GM18502 (cell line): ENCODE measurements at regions not wholly inside any gene's neighbourhood (a gene's known extent, or its start where the extent isn't known, plus 50 kb on each side); places are given as distances from the start of the nearest gene placed in this dataset.

Experiments
- ATAC-seq: cut with Tn5 transposase; IDR thresholded peaks from one replicate; pipeline ENCODE4 v1.9.1; 2021; ENCODE audit warnings: mild to moderate bottlenecking; ENCODE audit not compliant: unreplicated experiment, poor library complexity

DNA sequence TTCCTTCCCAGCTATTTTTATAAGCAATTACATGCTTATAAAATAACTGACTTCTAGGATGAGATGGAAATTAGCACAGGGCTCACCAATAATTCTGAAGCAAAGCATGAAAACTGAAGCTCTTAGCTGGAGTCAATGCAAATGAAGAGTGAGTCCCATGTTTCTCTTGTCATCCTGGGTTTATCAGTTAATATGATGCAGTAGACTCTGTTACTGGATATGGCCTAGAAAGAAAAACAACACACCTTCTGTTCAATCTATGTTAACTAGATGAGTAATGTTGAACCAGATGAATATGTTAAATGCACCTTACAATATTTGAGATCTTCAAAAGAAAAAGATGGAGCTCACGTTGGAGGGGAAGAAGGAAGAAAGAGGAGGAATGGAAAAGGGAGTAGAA is 229.4 kb downstream of the DUSP6 start:
- ATAC-seq, result no peak

DNA sequence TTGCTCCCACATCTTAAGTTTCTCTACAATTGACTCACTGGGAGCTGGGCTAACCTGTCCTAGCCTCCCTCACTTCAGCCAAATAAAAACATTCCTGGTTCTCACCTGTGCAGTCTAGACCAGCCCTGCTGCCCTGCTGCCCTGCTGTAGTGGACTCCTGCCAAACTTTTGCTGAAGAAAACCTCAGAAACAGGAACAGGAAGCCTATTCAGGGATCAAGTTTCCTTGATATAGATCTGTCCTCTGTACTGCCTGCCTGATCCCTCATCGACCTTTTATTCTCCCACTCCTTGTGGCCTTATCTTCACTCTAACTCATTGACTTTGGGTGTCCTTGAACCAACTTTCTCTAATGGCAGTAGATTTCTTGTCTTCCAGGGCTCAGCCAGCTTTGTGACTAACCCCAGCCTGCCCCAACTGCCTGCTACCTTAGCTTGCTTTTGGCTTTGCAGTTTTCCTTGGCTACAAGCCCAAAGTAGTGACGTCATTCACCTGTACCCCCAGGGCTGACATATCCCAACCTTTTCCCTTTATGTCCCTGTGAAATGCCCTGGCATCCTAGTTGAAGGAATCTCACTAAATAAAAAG is 234.8 kb downstream of the DUSP6 start:
- no peak for ATAC-seq

DNA sequence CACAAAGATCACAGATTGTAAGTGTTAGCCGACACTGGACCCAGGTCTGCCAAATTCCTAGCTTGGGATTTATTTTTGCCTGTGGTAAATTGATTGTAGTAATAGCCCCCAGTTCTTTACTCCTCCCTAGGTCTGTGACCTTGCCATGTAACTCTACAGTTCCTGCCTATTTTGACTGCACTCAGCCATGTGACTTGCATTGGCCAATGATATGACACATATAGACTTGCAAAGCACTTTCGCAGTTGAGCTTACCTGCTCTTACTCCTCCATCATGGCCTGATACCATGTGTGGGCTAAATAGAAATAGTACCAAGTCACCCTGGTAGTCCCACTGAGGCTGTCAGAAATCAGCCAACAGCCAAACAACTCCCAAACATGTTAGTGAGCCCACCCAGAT is 240.3 kb downstream of the DUSP6 start:
- no peak for ATAC-seq

DNA sequence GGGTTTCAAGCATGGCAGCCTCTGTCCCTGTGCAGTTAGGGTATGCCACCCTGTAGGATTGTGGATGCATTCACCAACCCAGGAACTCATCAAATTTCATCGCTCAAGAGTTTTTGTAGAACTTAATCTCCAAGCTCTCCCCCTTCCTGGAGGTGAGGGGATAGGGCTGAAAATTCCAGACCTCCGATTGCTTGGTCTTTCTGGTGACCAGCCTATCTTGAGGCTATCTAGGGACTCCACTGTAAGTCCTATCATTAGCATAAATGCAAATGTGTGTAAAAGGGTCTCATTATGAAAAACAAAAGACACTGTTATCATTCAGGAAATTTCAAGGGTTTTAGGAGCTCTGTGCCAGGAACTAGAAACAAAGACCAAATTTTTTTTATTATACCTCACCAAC is 244.0 kb downstream of the DUSP6 start:
- no peak for ATAC-seq

DNA sequence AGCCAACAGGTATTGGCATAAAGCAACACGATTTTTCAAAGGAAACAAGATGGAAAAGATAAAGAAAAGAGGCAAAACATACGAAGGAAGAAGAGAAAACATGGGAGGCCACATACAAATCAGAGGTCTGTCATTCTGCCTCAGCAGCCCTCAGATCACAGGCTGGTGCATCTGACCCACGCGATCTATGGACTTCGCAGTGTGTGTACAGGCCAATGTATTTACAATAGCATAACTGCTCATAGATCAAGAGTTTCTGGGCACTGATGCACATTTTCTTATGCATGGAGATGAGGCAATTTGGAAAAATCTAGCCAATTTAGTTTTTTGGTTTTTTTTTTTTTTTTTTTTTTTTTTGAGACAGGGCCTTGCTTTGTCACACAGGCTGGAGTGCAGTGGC is 245.4 kb downstream of the DUSP6 start:
- no peak for ATAC-seq

DNA sequence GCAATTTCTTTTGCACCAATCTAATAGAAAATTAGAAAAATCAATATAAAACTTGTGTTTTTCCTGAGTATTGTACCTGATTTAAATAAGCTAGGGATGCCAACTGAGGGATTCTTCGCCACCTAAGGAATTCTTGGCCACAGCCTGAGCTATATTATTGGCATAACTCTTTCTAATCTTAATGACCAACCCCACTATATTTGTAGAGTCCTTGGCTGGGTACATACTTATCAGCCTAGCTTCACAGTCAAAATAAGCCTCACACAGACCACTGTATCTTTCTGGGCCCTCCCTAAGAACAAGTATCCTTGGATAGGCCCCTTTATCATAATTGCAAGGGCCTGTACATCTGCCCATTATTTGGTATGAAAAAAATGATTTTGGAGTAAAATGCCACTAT is 247.1 kb downstream of the DUSP6 start:
- no peak for ATAC-seq

DNA sequence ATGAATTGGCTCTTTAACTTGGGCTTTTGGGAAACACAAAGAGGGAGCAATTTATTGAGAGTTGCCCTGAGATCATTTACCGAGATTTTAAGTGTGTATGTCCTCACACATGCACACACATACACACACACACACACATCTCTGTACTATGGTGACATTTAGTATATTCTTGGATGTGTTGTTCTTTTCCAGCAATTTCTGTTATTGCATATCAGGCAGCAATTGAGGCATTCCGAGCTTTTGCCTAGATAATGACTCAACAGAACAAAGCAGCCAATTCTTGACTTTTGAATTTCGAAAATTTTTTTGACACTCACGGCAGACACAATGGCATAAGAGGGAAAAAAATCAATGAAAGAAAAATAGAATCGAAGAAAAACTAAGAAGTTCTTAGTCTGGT is 248.5 kb downstream of the DUSP6 start:
- ATAC-seq, result no peak

DNA sequence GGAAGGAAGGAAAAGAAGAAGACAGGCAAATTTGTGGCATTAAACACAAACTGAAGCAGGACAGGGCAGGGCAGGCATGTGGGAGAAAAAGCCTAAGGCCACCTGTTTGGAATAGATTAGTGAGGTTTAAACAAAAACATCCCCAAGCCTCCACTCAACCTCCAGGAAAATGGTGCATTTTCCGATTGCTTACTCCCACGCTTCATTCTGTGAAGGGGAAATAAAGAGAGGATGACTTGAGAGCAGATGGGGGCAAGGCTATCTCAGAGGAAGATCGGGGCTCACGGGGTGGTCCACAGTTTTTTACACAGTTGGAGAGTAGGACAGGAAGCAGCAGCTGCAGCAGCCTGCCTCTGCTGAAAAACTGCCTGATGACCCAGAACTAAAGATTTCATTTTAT is 250.9 kb downstream of the DUSP6 start:
- ATAC-seq, result no peak

DNA sequence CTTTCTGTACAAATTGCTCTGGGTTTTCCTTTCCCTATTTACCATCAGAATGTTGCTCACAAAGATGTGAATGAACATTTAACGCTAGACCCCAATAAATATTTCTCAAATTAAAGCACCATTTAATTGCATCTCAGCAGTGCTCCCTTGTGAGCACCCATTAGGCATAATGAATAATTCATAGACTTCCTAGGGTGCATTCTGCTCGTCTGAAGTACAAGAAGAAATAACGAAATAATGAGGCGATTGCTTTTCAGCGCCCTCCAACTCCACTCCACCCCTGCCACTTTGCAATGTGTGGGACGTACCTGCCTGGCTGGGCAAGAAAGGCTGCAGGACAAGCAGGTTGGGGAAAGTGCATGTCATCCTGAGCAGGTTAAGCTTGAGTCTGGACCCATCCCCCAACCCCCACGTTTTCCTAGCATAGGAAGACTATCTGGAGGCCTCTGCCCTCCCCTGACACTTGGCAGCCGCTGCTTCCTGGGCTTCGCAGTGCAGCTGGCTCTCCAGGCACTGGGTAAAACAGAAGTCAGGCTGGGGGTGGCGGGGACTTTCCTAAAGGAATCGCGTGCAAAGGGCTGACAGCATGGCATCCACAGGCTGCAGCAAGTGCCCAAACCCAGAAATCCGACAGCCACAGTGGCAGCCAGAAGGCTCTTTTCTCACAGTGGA is 253.7 kb downstream of the DUSP6 start:
- no peak for ATAC-seq

DNA sequence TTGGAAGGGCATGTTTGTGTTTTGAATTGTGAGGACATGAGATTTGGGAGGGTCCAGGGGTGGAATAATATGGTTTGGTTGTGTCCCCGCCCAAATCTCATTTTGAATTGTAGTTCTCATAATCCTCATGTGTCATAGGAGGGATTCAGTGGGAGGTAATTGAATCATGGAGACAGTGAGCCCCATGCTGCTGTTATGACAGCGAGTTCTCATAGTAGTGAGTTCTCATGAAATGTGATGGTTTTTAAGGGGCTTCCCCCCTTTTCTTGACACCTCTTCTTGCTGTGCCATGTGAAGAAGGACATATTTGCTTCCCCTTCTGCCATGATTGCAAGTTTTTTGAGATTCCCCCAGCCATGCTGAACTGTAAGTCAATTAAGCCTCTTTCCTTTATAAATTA is 260.0 kb downstream of the DUSP6 start:
- no peak for ATAC-seq

DNA sequence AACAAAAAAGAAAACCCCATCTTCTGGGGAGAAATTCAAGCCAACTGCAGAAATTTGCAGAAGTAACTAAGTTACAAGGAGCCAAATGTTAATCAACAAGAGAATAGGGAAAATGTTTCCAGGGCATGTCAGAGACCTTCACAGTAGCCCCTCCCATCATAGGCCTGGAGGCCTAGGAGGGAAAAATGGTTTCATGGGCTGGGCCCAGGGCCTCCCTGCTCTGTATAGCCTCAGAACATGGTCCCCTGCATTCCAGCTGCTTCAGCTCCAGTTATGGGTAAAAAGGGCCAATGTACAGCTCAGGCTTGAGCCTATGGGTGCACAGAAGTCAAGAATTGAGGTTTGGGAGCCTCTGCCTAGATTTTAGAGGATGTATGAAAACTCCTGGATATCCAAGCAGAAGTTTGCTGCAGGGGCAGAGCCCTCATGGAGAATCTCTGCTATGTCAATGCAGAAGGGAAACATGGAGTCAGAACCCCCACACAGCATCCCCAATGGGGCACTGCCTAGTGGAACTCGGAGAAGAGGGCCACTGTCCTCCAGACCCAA is 260.9 kb downstream of the DUSP6 start:
- ATAC-seq, result no peak

DNA sequence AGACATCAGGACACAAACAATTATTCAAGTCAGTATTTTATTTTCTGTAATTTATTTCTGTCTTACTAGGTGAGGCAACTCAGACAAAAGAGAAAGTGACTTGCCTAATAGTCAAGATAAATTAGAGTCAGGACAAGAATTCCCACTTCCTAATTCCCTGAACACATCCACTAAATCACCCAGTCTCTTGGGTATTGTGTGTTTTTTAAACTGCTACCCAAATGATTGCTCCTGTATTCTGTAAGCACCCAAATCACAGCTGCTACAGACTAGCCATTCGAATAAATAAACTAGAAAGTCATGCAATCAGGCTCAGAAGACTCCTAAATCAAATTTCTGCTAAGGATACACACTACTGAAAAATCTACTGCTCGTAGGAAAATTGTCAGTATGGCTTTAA is 263.0 kb downstream of the DUSP6 start:
- ATAC-seq, result no peak

DNA sequence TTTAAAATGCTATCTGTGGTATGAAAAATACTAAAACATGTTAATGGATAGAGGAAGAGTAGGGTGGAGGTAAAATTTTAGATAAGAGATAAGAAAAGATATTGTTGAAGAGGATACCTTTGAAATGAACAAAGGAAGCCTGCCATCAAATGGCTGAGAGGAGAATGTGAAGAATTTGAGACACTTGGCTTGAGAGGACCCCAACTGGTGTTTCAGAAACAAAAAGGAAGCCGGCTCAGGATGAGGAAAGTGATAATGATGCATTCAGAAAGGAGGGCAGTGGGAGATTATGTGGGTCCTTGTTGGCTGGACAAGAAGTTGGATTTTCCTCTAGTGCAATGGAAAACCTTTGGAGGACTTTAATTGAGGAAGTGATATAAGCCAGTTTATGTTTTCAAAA is 264.4 kb downstream of the DUSP6 start:
- ATAC-seq, result no peak

DNA sequence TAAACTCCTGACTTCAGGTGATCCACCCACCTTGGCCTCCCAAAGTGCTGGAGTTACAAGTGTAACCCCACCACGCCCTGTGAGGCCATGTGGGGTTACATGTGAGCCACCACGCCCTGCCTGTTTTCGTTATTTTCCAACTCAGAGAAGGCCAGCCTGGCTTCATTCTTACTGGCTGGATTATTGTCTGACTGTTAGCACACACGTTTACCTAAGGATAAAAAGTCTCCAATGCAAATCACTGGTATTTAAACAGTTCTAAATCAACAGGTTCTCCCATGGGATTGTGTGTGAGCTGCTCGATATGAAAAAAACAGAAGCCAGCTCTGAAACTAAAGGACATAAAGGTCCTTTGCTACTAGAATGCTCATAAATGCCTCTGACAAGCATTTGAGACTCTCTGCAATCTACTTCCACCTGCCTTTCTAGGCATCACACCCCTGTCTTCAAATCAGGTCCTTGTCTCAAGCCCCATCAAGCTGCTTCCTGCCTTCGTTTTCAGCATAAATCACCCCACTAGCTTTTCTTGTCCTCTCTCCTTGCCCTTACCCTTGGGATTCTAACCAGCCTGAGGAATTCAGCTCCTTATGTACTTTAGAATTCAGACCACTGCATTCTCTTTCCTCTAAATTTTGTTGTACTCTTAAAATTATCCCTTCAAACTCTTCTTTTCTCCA is 265.0 kb downstream of the DUSP6 start:
- ATAC-seq, result no peak

DNA sequence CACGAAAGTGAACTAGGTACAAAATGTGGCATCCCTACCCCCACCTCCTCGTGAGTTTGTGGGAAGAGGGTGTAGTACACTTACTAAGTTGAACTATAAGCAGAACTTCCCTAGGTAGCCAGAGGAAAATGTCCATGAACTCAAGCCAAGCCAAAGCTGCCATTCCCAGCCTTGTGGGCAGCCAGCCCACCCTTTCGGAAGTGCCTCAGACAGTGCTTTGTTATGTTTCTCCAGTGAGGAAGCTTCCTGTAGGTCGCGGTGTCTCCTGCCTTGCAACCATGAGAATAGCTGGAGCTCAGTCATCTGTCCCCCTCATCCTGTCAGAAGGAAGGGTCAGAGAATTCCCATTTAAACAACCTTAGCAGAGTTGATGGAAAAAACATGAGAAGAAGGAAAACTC is 266.9 kb downstream of the DUSP6 start:
- ATAC-seq, result no peak

DNA sequence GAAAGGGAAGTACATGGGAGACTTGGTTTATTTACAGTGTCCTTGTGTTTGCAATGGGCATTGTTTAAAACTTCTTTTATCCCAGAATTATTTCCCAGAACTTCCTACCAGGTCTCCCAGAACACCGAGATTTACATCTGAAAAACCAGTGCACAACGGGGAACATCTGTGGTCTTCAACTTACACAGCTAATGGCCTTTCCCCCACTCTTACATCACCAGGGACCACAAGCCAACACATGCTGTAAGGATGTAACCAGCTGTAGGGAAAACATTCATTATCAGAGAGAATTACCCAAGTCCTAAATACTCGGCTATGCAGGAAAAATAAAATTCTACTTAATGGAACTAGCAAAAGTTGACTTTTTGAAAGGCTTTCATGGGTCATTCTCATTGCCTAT is 267.6 kb downstream of the DUSP6 start:
- ATAC-seq, result no peak

DNA sequence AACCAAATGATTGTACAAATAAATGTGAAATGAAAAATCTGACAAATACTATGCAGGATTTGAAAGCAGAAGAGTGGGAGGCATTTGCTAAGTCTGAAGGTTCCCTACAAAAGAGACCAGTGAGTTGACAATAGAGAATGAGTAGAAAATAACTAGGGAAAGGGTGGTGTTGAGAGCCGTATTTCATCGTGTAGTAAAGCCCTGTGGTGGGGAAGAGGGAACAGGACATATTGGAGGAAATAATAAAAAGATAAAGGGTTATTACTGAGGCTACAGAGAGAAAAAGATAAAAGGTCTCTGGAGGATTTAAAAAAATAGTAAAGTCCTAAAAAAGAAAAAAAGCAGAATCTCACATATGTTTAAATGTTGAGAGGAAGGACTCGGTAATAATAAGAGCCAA is 268.8 kb downstream of the DUSP6 start:
- ATAC-seq, result no peak

DNA sequence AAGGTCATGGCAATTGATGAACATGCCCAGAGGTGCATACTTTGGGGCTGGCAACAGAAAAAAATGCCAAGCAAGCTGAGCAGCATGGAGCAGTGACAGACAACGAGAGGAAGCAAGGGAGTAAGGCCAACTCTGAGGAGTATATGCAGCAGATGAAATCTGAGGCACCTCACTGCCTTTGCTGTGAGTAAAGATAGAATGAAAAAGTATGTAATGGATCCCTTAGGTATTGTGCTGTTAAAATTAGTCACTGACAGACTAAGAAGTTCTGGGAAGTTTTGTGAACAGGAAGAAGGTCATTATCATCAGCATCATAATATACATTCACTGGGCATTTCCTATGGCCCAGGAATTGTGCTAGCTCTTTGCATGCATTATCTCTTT is 269.9 kb downstream of the DUSP6 start:
- ATAC-seq, result no peak

DNA sequence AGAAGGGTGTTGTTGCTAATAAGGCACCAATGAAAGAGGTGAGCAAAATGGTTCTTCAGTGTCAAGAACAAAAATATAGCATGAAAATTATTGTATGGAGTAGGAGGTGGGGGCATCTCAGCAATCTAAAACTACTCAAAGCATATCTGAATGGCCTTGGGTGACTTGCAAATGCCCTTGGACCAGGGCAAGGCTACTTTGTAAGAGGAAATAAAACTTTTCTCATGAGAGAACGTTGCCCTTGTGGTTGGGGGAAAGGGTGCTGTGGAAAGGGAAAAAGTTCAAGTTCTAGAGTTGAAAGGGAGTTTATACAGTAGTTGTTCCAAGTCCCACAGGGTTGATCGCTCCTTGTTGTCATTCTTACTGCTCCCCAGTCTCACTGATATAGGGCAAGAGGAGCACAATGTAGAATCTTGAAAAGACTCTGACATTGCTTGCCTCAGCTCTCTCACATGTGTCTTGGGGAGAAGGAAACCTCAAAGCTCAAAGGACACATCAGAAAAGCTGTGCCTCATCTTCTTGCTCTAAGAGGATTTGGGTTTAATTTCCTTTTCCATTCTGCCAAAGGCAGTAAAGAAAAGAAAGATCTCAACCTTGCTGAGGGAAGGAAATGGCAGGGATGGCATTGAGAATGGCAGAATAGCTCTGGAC is 270.5 kb downstream of the DUSP6 start:
- ATAC-seq, result no peak

DNA sequence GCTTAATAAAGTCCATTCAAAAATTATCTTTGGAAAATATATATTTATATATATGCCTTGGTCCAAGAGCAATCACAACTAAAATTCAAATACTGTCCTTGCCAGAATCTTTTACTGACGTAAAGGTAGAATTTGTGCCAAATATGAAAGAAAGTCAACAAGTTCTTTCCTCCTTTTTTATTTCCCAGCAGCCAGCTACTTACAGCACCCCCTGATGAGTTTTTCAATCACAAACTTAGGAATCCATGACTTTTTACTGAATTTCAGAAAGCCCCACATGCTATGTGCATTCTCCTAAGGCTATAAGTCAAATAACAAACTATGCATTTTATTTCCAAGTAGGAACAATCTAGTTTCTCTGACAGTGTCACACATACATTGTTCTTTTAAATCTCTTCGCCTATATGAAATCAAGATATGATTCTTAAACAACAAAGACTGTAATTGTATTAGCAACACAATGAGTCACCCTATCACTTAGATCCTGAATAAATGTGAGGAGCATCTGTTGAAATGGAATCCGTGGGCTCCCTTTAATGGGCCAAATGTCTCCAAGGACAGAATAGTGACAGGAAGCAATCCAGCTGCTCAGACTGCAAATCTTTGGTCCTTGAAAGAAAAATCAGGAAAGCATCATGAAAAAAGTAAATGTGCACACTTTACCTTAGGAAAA is 271.4 kb downstream of the DUSP6 start:
- no peak for ATAC-seq
